DOHH2 (cell line): ENCODE measurements at regions not wholly inside any gene's neighbourhood (a gene's known extent, or its start where the extent isn't known, plus 50 kb on each side); places are given as distances from the start of the nearest gene placed in this dataset.

Source experiments
- H3F3A ChIP-seq: fragments of 200-600 bp; sonication (generic), shearing (Covaris generic); 2 replicates; pipeline ENCODE4 v1.6.0; 2016; ENCODE audit warnings: antibody characterized with exemption, mild to moderate bottlenecking; ENCODE audit not compliant: control insufficient read depth, insufficient read depth
- H3K27ac ChIP-seq: fragments of 200-600 bp; sonication (generic); 2 replicates; pipeline ENCODE4 v1.5.1; 2014; ENCODE audit warnings: low read depth, mild to moderate bottlenecking, low read length, moderate library complexity
- H3K27me3 ChIP-seq: fragments of 200-600 bp; sonication (generic); 2 replicates; pipeline ENCODE4 v1.6.1; 2014; ENCODE audit warnings: mild to moderate bottlenecking, low read length, mixed read lengths; ENCODE audit not compliant: control insufficient read depth
- H3K36me3 ChIP-seq: fragments of 200-600 bp; sonication (generic); 2 replicates; pipeline ENCODE4 v1.6.1; 2014; ENCODE audit warnings: mild to moderate bottlenecking, low read length, moderate library complexity, mixed read lengths; ENCODE audit not compliant: control insufficient read depth
- H3K4me1 ChIP-seq: fragments of 200-600 bp; sonication (generic); 2 replicates; pipeline ENCODE4 v1.6.1; 2014; ENCODE audit warnings: mild to moderate bottlenecking, low read length, mixed read lengths; ENCODE audit not compliant: control insufficient read depth
- H3K4me2 ChIP-seq: fragments of 200-600 bp; sonication (generic); 2 replicates; pipeline ENCODE4 v1.6.0; 2014; ENCODE audit warnings: mild to moderate bottlenecking, low read length, moderate library complexity
- H3K4me3 ChIP-seq: fragments of 200-600 bp; sonication (generic); 2 replicates; pipeline ENCODE4 v1.5.1; 2014; ENCODE audit warnings: mild to moderate bottlenecking, low read length, mixed read lengths
- H3K79me2 ChIP-seq: fragments of 200-600 bp; sonication (generic); 2 replicates; pipeline ENCODE4 v1.6.1; 2014; ENCODE audit warnings: mild to moderate bottlenecking, low read length, mixed read lengths; ENCODE audit not compliant: control insufficient read depth
- H3K9me2 ChIP-seq: fragments of 200-600 bp; sonication (generic); replicated peaks from 2 replicates; pipeline ENCODE4 v1.6.1; 2014; ENCODE audit warnings: mild to moderate bottlenecking, low read length, mixed read lengths; ENCODE audit not compliant: control insufficient read depth
- H3K9me3 ChIP-seq: fragments of 200-600 bp; sonication (generic); 2 replicates; pipeline ENCODE4 v1.6.1; 2014; ENCODE audit warnings: antibody characterized with exemption, low read length, mixed read lengths; ENCODE audit not compliant: control insufficient read depth, insufficient read depth
- H4K20me1 ChIP-seq: fragments of 200-600 bp; sonication (generic); 2 replicates; pipeline ENCODE4 v1.6.0; 2014; ENCODE audit warnings: low read depth, mild to moderate bottlenecking, antibody characterized with exemption, low read length, moderate library complexity; ENCODE audit not compliant: control insufficient read depth, insufficient read depth
- CTCF ChIP-seq: fragments of 200-600 bp; sonication (generic); IDR thresholded peaks from one replicate; pipeline ENCODE4 v1.5.1; 2014; ENCODE audit warnings: antibody characterized with exemption, mild to moderate bottlenecking, low read depth, low read length; ENCODE audit not compliant: poor library complexity, severe bottlenecking
- EZH2phosphoT487 ChIP-seq: fragments of 200-600 bp; sonication (generic); IDR thresholded peaks from 2 replicates; pipeline ENCODE4 v1.6.1; 2017; ENCODE audit warnings: borderline replicate concordance, mild to moderate bottlenecking, antibody characterized with exemption, low read length, moderate library complexity, mixed read lengths

GRCh38 chr2:144048631-144049060 is 471.3 kb downstream of the ZEB2 start:
- Histone ChIP-seq H3K27ac (no peak overlapping the region), H3K4me3 (no peak overlapping the region), H3K4me2 (no peak overlapping the region), H3F3A (no peaks in the 10 kb centered on the region), H4K20me1 (no peaks in the 10 kb centered on the region), H3K9me3 (no peaks in the 10 kb centered on the region), H3K36me3 (no peaks in the 10 kb centered on the region), H3K4me1 (no peaks in the 10 kb centered on the region), H3K9me2 (no peaks in the 10 kb centered on the region), H3K27me3 (no peaks in the 10 kb centered on the region), H3K79me2 (no peaks in the 10 kb centered on the region)
- no peak for TF ChIP-seq EZH2phosphoT487
- no peak for TF ChIP-seq CTCF

- Histone ChIP-seq H3K27ac (no peak overlapping the region), H3K27me3 (no peaks in the 10 kb centered on the region), H3K4me2 (no peak overlapping the region), H3K36me3 (no peaks in the 10 kb centered on the region), H4K20me1 (no peaks in the 10 kb centered on the region), H3K9me2 (no peaks in the 10 kb centered on the region), H3K79me2 (no peaks in the 10 kb centered on the region), H3K9me3 (no peaks in the 10 kb centered on the region), H3K4me1 (no peaks in the 10 kb centered on the region), H3K4me3 (no peak overlapping the region), H3F3A (no peaks in the 10 kb centered on the region)
- TF ChIP-seq EZH2phosphoT487 (no peak), CTCF (no peak)
Measured at GRCh38 chr2:144042751-144043150, 477.2 kb downstream of the ZEB2 start.

- no peaks in the 10 kb centered on the region for H3K9me2 ChIP-seq
- no peaks in the 10 kb centered on the region for H3F3A ChIP-seq
- no peaks in the 10 kb centered on the region for H3K27me3 ChIP-seq
- no peak for TF ChIP-seq CTCF
- no peak for TF ChIP-seq EZH2phosphoT487
- no peaks in the 10 kb centered on the region for H3K4me1 ChIP-seq
- H3K27ac ChIP-seq: no peak overlapping the region
- no peaks in the 10 kb centered on the region for H3K36me3 ChIP-seq
- H3K79me2 ChIP-seq: no peaks in the 10 kb centered on the region
- no peaks in the 10 kb centered on the region for H3K9me3 ChIP-seq
- H3K4me2 ChIP-seq: no peak overlapping the region
- H3K4me3 ChIP-seq: no peak overlapping the region
- no peaks in the 10 kb centered on the region for H4K20me1 ChIP-seq
Measured at GRCh38 chr2:144041612-144042011, 478.3 kb downstream of the ZEB2 start.

GRCh38 chr2:144040834-144041233 is 479.1 kb downstream of the ZEB2 start:
- Histone ChIP-seq H3K4me1 (no peaks in the 10 kb centered on the region), H3K9me3 (no peaks in the 10 kb centered on the region), H3K4me2 (no peak overlapping the region), H3K27ac (no peak overlapping the region), H4K20me1 (no peaks in the 10 kb centered on the region), H3K36me3 (no peaks in the 10 kb centered on the region), H3K27me3 (no peaks in the 10 kb centered on the region), H3K4me3 (no peak overlapping the region), H3F3A (no peaks in the 10 kb centered on the region), H3K79me2 (no peaks in the 10 kb centered on the region), H3K9me2 (no peaks in the 10 kb centered on the region)
- TF ChIP-seq CTCF: no peak
- no peak for TF ChIP-seq EZH2phosphoT487
